ENCODE measurements at regions not wholly inside any gene's neighbourhood (a gene's known extent, or its start where the extent isn't known, plus 50 kb on each side); places are given as distances from the start of the nearest gene placed in this dataset.

DNA sequence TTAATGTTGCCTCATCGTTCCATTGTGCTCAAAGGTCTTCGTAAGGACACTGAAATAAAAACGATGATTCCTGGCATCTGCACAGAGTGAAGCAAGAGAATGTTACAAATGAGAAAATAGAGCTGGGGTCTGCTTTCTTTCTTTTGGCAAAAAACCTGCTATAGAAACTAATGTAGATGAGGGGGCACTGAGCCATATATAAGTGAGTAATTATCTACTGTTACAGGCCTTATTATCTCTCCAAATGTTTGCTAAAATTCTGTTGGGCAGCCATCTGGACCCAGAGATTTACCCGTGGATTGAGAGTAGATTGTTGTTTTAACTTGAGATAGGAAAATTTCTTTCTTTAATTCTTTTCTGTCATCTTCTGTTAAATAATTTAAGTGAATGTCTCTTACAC, 472.5 kb upstream of the PIK3C3 start:
- DNase-seq (ENCODE audit: low read depth, low spot score) (no peak), ATAC-seq (no peak), FAIRE-seq (no peak)
- 31% methylated on average over 4 of the region's 4 CpGs for whole genome bisulfite sequencing (ENCODE audit: insufficient coverage, insufficient replicate concordance, low lambda C conversion rate, missing lambda C conversion rate)
- no TSS peak for BruUV-seq (replicated peaks)
- Histone ChIP-seq H3K4me3 (no peak overlapping the region), H3K27ac (ENCODE audit: control insufficient read depth, insufficient read depth) (no peak overlapping the region), H4K20me1 (ENCODE audit: control insufficient read depth, insufficient read depth) (no peaks in the 10 kb centered on the region), H3K79me2 (ENCODE audit: control insufficient read depth, insufficient read depth, low read length) (no peaks in the 10 kb centered on the region), H3K4me1 (ENCODE audit: control insufficient read depth, insufficient read depth, low read length) (no peaks in the 10 kb centered on the region), H3K36me3 (ENCODE audit: control insufficient read depth in 2 of 2, insufficient read depth in 2 of 2, low read length in 1 of 2) (no peaks in the 10 kb centered on the region), H3K9me3 (replicated peaks; ENCODE audit: control insufficient read depth, insufficient read depth, low read length) (no peaks in the 10 kb centered on the region), H3K9ac (ENCODE audit: control insufficient read depth, insufficient read depth, low read length) (no peak overlapping the region), H3K4me2 (ENCODE audit: control insufficient read depth, insufficient read depth) (no peak overlapping the region), H2AFZ (ENCODE audit: control insufficient read depth, low read depth, low read length) (no peak overlapping the region), H3K27me3 (replicated peaks in 1 of 2; ENCODE audit: control insufficient read depth in 2 of 2, insufficient read depth in 2 of 2, low read length in 1 of 2) (no peaks in the 10 kb centered on the region)
- in situ Hi-C loops (cut with MboI) (no loop called here), intact Hi-C loops (cut with micrococcal nuclease; ENCODE audit: unreplicated experiment) (no loop called here)
- ChIA-PET CTCF (no interaction called here), RAD21 (ENCODE audit: unreplicated experiment) (no interaction called here), POLR2A (no interaction called here), SMC1A (ENCODE audit: uncharacterized antibody, unreplicated experiment) (no interaction called here)
- TF ChIP-seq, protein P1, sequence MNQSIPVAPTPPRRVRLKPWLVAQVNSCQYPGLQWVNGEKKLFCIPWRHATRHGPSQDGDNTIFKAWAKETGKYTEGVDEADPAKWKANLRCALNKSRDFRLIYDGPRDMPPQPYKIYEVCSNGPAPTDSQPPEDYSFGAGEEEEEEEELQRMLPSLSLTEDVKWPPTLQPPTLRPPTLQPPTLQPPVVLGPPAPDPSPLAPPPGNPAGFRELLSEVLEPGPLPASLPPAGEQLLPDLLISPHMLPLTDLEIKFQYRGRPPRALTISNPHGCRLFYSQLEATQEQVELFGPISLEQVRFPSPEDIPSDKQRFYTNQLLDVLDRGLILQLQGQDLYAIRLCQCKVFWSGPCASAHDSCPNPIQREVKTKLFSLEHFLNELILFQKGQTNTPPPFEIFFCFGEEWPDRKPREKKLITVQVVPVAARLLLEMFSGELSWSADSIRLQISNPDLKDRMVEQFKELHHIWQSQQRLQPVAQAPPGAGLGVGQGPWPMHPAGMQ (IDR thresholded peaks at IDR 0.05; ENCODE audit: borderline replicate concordance): no peak
- no peak for TF ChIP-seq BMI1 (IDR thresholded peaks at IDR 0.05; ENCODE audit: borderline replicate concordance)
- no peak for TF ChIP-seq TBL1XR1 (IDR thresholded peaks at IDR 0.05; ENCODE audit: low read depth, low read length)
- TF ChIP-seq KDM1A (IDR thresholded peaks at IDR 0.05; ENCODE audit: borderline replicate concordance): no peak
- TF ChIP-seq, protein P2, sequence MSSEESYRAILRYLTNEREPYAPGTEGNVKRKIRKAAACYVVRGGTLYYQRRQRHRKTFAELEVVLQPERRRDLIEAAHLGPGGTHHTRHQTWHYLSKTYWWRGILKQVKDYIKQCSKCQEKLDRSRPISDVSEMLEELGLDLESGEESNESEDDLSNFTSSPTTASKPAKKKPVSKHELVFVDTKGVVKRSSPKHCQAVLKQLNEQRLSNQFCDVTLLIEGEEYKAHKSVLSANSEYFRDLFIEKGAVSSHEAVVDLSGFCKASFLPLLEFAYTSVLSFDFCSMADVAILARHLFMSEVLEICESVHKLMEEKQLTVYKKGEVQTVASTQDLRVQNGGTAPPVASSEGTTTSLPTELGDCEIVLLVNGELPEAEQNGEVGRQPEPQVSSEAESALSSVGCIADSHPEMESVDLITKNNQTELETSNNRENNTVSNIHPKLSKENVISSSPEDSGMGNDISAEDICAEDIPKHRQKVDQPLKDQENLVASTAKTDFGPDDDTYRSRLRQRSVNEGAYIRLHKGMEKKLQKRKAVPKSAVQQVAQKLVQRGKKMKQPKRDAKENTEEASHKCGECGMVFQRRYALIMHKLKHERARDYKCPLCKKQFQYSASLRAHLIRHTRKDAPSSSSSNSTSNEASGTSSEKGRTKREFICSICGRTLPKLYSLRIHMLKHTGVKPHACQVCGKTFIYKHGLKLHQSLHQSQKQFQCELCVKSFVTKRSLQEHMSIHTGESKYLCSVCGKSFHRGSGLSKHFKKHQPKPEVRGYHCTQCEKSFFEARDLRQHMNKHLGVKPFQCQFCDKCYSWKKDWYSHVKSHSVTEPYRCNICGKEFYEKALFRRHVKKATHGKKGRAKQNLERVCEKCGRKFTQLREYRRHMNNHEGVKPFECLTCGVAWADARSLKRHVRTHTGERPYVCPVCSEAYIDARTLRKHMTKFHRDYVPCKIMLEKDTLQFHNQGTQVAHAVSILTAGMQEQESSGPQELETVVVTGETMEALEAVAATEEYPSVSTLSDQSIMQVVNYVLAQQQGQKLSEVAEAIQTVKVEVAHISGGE (CRISPR knock-in tag; IDR thresholded peaks at IDR 0.05): no peak
- TF ChIP-seq ZNF207 (IDR thresholded peaks at IDR 0.05; ENCODE audit: borderline replicate concordance): no peak
- TF ChIP-seq, protein P3, sequence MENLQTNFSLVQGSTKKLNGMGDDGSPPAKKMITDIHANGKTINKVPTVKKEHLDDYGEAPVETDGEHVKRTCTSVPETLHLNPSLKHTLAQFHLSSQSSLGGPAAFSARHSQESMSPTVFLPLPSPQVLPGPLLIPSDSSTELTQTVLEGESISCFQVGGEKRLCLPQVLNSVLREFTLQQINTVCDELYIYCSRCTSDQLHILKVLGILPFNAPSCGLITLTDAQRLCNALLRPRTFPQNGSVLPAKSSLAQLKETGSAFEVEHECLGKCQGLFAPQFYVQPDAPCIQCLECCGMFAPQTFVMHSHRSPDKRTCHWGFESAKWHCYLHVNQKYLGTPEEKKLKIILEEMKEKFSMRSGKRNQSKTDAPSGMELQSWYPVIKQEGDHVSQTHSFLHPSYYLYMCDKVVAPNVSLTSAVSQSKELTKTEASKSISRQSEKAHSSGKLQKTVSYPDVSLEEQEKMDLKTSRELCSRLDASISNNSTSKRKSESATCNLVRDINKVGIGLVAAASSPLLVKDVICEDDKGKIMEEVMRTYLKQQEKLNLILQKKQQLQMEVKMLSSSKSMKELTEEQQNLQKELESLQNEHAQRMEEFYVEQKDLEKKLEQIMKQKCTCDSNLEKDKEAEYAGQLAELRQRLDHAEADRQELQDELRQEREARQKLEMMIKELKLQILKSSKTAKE (IDR thresholded peaks at IDR 0.05; ENCODE audit: low read depth, poor library complexity, severe bottlenecking): no peak
- no peak for TF ChIP-seq SMC3 (IDR thresholded peaks at IDR 0.05; ENCODE audit: borderline replicate concordance, low read length)
- TF ChIP-seq, protein P4, sequence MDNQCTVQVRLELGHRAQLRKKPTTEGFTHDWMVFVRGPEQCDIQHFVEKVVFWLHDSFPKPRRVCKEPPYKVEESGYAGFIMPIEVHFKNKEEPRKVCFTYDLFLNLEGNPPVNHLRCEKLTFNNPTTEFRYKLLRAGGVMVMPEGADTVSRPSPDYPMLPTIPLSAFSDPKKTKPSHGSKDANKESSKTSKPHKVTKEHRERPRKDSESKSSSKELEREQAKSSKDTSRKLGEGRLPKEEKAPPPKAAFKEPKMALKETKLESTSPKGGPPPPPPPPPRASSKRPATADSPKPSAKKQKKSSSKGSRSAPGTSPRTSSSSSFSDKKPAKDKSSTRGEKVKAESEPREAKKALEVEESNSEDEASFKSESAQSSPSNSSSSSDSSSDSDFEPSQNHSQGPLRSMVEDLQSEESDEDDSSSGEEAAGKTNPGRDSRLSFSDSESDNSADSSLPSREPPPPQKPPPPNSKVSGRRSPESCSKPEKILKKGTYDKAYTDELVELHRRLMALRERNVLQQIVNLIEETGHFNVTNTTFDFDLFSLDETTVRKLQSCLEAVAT (IDR thresholded peaks at IDR 0.05): no peak
- TF ChIP-seq, protein P5, sequence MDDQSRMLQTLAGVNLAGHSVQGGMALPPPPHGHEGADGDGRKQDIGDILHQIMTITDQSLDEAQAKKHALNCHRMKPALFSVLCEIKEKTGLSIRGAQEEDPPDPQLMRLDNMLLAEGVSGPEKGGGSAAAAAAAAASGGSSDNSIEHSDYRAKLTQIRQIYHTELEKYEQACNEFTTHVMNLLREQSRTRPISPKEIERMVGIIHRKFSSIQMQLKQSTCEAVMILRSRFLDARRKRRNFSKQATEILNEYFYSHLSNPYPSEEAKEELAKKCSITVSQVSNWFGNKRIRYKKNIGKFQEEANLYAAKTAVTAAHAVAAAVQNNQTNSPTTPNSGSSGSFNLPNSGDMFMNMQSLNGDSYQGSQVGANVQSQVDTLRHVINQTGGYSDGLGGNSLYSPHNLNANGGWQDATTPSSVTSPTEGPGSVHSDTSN (IDR thresholded peaks at IDR 0.05; ENCODE audit: insufficient replicate concordance, low read depth, low read length): no peak
- no peak for TF ChIP-seq SUPT20H (IDR thresholded peaks at IDR 0.05; ENCODE audit: borderline replicate concordance, control insufficient read depth, low read depth, low read length)
- TF ChIP-seq HDAC6 (IDR thresholded peaks at IDR 0.05; ENCODE audit: unreplicated experiment): no peak
- no peak for TF ChIP-seq NFYB (IDR thresholded peaks at IDR 0.05; ENCODE audit: insufficient read depth, low read depth, low read length)
- TF ChIP-seq MEF2B (IDR thresholded peaks at IDR 0.05; ENCODE audit: partially characterized antibody, poor library complexity, severe bottlenecking): no peak
- no peak for TF ChIP-seq MEF2A (IDR thresholded peaks at IDR 0.05; ENCODE audit: insufficient read depth, low read depth, low read length)

All from GM12878 (cell line).